SK-N-MC (cell line): ENCODE measurements at regions not wholly inside any gene's neighbourhood (a gene's known extent, or its start where the extent isn't known, plus 50 kb on each side); places are given as distances from the start of the nearest gene placed in this dataset.

Experiments used
- EZH2 ChIP-seq: fragments of 200-600 bp; sonication (generic); IDR thresholded peaks from one replicate; pipeline ENCODE4 v1.6.1; 2017; ENCODE audit warnings: antibody characterized with exemption
- POLR2AphosphoS5 ChIP-seq: IDR thresholded peaks from 2 replicates; pipeline ENCODE4 v1.6.1; 2012; ENCODE audit warnings: mild to moderate bottlenecking, low read depth, low read length, borderline replicate concordance

DNA sequence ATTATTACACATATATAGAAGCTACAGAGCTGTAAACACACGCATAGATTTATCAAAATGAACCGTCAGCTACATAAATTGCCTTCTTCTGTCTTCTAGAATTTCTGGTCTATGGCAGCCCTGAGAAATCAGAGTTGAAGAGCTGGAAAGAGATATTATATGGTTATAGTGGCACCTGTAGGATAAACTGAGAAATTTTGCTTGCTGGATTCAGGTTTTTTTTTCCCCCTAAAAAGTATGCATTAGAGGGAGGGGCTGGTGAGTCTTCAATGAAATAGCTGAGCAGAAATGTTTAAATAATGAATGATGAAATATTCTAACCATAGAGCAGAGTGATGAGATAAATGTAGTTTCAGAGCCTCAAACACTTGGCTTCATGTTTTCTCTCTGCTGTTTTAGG is 78.0 kb upstream of the DYNC1I1 start:
- TF ChIP-seq POLR2AphosphoS5 (no peak), EZH2 (no peak)
